ENCODE measurements at regions not wholly inside any gene's neighbourhood (a gene's known extent, or its start where the extent isn't known, plus 50 kb on each side); places are given as distances from the start of the nearest gene placed in this dataset.

GRCh38 chr20:24870057-24870456 lies 79.0 kb upstream of the CST7 start:
- no peak for DNase-seq (ENCODE audit: low spot score)

- DNase-seq (ENCODE audit: low spot score): no peak
These were observed 78.2 kb upstream of the CST7 start for GRCh38 chr20:24870881-24871280.

DNA sequence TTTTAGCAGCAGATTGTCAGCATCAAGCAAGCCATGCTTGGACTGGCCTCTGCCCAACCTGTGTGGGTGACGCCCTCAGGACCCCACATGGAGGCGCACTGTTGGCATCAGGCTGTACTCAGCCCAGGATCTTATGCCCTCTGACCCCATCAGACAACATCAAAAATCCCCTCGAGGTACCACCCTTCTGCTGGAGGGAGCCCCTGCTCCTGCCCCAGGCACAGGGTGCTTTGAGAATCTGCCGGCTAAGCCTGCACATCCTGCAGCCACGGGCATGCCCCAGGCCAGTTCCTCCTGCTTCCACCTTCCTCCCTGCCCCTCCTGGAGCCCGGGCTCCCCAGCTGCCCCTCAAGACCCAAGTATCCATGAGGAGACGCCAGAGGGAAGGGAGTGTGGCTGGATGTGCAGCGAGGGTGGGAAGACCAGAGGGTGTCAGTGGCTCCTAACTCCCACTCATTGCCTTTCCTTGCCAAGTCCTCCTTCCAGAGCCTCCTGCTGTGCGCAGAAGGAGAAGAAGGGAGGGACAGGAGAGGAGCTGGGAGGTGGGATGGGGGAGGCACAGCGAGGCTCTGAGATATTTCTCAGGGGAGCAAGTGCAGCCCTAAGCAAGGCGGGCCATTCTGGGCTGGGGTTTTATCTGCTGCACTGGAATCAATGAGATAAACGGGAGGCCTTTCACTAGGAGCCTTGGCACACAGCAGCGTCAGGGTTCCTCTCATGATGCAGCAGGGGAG lies 77.4 kb upstream of the CST7 start:
- no peak for DNase-seq (ENCODE audit: low spot score)

- no peak for DNase-seq (ENCODE audit: low spot score)
These were observed 76.6 kb upstream of the CST7 start for GRCh38 chr20:24872291-24873024.

DNA sequence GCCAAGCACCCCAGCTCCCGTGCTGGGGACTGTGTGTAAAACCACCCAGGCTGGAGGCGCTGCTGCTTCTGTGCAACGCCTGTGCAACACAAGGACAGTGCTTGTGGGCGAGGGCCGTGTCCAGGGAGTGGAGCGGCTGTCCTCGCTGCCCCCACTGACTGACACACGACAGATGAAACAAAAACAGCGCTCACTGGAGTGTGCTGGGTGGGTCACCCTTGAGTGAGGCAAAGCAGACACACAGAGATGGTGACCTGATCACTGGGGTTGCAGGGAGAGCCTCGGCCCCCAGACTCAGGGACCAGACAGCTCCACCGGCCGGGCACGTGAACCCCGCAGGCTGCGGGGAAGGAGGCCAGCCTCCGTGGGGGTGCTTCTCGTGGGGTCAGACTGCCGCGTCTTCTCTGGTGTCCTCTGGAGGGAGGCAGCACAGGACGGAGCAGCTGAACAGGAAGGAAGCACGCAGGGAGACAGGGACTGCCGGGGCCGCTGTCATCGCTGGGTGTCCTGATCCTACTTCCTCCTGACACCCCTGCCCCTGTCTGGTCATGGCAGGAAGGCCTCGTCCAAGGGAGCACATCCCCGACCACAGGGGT lies 75.9 kb upstream of the CST7 start:
- no peak for DNase-seq (ENCODE audit: low spot score)

DNA sequence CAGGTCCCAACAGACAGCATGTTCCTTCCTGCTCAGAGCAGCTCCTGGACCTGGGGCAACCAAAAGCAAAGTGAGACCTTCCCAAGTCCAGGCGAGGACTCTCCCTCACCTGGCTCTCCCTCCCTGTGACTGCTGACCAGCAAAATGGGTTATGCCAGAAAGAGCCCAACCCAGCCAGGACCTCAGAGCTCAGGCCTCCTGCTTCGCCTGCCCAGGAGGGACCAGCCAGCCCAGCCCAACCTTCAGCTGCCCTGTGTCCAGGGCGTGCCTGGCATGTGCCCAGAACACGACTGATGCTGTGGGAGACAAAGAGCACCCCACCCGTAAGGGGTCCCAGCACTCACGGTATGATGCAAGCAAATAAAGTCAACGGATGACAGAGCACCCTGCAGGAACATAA lies 74.0 kb upstream of the CST7 start:
- DNase-seq (ENCODE audit: low spot score): no peak

GRCh38 chr20:24877652-24878051 lies 71.4 kb upstream of the CST7 start:
- DNase-seq (ENCODE audit: low spot score): no peak

DNA sequence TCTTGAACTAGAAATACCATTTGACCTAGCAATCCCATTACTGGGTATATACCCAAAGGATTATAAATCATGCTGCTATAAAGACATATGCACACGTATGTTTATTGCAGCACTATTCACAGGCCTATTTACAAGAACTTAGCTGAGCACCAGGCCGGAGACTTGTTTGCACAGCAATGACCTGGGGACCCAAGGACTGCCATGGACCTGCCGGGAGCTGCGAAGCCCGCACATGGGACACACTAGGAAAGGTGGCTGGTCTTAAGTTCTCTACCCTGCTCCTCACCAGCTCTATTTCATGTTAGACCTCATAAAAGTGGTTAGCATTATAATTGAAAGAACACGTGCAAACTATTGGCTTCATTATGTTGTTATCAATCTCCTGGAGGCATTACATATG lies 70.4 kb upstream of the CST7 start:
- no peak for DNase-seq (ENCODE audit: low spot score)

GRCh38 chr20:24879875-24880274 lies 69.2 kb upstream of the CST7 start:
- no peak for DNase-seq (ENCODE audit: low spot score)

DNA sequence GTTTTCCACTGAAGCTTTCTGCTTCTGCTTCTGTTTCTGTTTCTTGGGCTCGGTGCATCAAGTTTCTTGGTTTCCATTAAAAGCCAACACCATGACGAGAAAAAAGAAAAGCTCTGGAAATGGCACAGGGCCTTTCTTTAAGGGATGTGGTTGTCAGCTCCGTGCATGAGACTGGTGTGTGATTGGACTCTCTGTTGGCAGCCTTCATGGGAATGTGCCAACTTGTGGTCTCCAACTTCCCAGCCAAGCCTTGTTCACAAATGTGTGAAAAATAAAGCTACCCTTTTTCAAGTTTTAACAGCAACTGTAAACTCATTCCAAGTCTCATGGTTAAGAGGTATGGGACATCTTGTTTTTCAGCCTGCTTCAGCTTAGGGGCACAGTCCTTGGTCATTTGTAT lies 68.7 kb upstream of the CST7 start:
- DNase-seq (ENCODE audit: low spot score): no peak

DNA sequence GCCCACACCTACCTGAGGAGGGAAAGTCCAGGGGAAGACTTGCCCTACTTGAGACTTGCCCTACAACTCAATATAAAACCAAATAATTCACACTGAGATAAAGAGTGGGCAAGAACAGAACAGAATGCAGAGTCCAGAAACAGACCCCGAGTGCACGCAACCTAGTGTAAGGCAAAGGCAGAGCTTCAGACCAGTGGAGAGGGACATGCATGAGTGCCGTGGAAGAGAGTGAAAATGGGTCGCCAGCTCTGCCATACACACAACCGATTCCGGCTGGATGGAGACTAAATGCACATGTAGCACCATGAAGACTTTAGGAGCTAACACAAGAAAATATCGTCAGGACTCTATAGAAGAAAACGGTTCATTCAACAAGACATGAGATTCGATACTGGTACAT lies 58.8 kb upstream of the CST7 start:
- DNase-seq (ENCODE audit: low spot score): no peak

DNA sequence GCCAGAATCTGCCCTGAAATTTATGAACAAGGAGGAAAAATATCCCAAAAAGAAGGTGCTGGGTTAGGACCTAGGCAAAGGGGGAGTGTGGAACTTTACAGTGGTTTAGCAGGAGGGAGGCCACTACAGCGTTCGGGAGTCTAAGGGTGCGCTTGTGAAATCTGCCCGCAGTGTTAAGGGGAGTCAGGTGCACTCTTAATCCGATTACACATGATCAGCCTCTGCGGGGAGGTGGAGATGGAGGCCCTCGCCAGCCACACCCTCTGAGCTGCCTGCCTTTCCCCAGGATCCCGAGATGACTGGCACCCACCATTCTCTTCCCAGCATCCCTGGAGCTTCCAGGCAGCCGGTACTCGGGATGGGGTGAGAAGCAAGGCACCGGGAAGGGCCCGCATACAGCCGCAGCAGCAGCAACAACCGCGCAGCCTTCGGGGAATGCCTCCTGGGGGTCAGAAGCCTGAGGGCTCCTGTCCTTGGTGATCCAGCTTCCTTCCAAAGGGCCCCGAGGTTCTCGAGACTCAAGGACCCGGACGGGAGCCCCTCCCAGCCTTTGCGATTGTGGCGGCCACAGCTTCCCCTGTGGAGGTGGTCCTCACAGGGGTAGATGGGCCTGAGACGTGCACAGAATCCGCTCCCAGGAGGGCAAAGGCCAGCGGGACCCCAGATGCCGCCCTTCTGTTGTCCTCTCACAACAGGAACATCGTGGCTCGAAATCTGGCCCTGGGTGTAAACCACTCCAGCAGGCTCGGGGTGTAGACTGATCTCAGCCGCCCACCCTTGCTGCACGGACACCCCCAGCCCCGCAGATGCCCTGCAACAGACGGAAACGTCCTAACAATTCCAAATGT lies 57.3 kb upstream of the CST7 start:
- DNase-seq (ENCODE audit: low spot score): no peak

GRCh38 chr20:24892522-24892921 lies 56.5 kb upstream of the CST7 start:
- DNase-seq (ENCODE audit: low spot score): no peak

GRCh38 chr20:24892931-24893330 lies 56.1 kb upstream of the CST7 start:
- DNase-seq (ENCODE audit: low spot score): no peak

DNA sequence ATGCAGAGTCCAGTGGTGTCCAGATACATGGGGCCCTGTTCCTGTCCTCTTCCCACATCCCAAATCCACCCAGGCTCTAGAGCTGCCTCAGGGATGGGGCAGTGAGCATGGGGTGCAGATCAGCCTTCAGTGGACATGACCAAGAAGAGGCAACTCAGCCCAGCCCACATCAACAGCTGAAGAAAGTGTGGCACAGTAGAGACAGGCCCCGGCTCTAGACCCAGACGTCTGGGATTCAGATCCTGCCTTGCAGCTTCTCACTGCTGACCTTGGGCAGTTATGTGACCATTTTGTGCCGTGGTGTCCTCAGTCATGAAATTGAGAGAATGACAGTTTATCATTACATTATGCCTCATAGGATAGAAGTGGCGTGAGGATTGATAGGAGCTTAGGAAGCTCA lies 54.6 kb upstream of the CST7 start:
- no peak for DNase-seq (ENCODE audit: low spot score)

DNA sequence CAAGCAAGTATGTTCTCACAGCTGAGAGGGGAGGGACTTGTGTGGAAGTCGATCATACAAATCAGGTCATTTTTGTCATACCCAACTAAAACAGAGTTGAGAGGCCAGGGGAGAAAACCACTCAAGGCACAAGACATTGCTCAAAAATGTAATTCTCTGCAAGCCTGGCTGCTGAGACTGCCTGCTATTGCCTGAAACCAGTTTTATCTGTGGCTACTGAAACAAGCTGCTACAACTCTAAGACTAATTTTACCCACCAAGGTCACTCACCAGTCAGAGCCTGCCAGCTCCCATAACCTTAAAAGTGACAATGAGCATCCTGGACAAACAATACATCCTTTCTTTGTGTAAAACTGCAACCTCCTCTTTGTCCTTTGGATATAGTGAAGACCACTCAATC lies 54.1 kb upstream of the CST7 start:
- no peak for DNase-seq (ENCODE audit: low spot score)

DNA sequence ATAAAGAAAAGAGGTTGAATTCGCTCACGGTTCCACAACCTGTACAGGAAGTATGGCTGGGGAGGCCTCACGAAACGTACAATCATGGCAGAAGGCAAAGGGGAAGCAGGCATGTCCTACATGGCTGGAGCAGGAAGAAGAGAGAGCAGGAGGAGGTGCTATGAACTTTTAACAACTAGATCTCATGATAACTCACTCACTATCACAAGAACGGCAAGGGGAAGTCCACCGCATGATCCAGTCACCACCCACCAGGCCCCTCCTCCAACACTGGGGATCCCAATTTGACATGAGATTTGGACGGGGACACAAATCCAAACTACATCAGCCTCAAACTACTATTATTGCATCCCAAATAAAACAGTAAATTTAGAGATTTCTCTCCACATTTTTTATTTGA lies 53.6 kb upstream of the CST7 start:
- no peak for DNase-seq (ENCODE audit: low spot score)

GRCh38 chr20:24895898-24896658 lies 53.0 kb upstream of the CST7 start:
- DNase-seq (ENCODE audit: low spot score): no peak

- DNase-seq (ENCODE audit: low spot score): no peak
These were observed 52.1 kb upstream of the CST7 start for GRCh38 chr20:24896984-24897383.

DNA sequence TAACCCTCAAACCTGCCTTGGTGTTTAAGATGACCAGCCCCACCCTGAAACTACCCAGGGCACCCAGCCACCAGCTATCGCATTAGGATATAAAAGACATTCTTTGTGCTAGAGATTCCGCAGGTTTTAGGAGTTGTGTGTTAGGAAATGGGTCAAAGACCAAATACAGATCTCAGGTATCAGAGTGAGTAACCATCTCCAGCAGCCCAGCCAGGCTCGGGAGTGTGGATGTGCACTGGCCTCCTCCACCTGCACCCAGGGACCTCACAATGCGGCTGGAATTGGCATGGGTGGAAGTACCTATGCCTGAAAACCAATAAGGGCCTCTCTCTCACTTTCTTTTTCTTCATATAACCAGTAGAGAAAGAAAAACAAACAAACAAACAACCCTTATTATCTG lies 51.1 kb upstream of the CST7 start:
- DNase-seq (ENCODE audit: low spot score): no peak

GRCh38 chr20:24899153-24899552 lies 49.9 kb upstream of the CST7 start:
- DNase-seq (ENCODE audit: low spot score): no peak
